H1 (cell line): ENCODE measurements at regions not wholly inside any gene's neighbourhood (a gene's known extent, or its start where the extent isn't known, plus 50 kb on each side); places are given as distances from the start of the nearest gene placed in this dataset.

Source experiments
- BRCA1 ChIP-seq: IDR thresholded peaks from 2 replicates; pipeline ENCODE4 v1.6.1; 2012; ENCODE audit warnings: low read depth, low read length, improper control_type of control experiment
- CREB1 ChIP-seq: IDR thresholded peaks from 2 replicates; pipeline ENCODE4 v1.6.1; 2012; ENCODE audit warnings: inconsistent platforms
- JUND ChIP-seq: IDR thresholded peaks from 2 replicates; pipeline ENCODE4 v1.6.1; 2011; ENCODE audit warnings: mild to moderate bottlenecking, improper control_type of control experiment, low read length
- NANOG ChIP-seq: IDR thresholded peaks from 2 replicates; pipeline ENCODE4 v1.6.1; 2011; ENCODE audit warnings: low read length, low read depth, mild to moderate bottlenecking, inconsistent platforms; ENCODE audit not compliant: insufficient read depth, poor library complexity, severe bottlenecking
- SIX5 ChIP-seq: IDR thresholded peaks from 2 replicates; pipeline ENCODE4 v1.6.1; 2011; ENCODE audit warnings: mild to moderate bottlenecking, low read depth, low read length
- ZNF274 ChIP-seq: IDR thresholded peaks from 2 replicates; pipeline ENCODE4 v1.7.0; 2012; ENCODE audit warnings: low read length, borderline replicate concordance; ENCODE audit errors: extremely low read depth

DNA sequence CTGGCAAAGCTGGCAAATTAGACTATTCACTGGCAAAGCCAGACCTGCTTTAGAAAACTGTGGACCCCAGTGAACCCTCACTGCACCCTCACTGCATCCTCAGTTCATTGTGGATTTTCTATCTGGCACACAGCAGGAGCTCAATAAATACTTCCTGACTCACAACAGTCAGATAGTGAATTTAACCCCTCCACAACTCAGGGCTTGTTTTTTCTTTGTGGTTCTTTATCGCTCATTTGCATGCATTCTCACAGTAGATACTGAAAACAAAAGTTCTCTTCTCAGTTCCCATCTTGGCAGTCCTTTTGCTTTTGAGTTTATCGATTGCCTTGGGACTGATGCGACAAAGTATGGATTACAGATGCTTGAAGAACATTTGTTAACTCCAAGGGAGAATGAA, 99.8 kb downstream of the ACTL7B start (continued):
- no peak for TF ChIP-seq BRCA1
- TF ChIP-seq CREB1, result no peak
- no peak for TF ChIP-seq NANOG
- no peak for TF ChIP-seq ZNF274
- TF ChIP-seq JUND, result no peak
- TF ChIP-seq SIX5, result no peak
